ENCODE measurements at regions not wholly inside any gene's neighbourhood (a gene's known extent, or its start where the extent isn't known, plus 50 kb on each side); places are given as distances from the start of the nearest gene placed in this dataset.

DNA sequence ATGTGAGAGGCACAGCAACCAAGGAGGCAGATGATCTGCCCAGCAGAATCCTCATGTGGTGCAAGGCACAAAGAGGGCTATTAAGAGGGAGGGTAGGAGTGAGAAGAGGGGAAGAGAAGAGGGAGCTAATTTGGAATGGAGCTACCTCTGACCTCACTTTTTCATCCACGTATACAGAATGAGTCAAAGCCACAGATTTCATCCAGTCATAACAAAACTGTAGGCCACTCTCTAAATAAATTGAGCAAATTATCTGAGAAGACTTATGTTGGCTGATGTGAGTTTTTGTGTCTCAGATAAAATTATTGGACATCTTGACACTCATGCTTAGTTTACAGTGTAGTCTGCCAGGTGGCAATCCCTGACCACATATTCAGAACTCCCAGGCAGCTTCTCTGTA lies 325.6 kb downstream of the TTLL7 start:
- no peak for DNase-seq (ENCODE audit: low spot score)

- DNase-seq (ENCODE audit: low spot score) = no peak
Measured at GRCh38 chr1:83671586-83671985, 327.3 kb downstream of the TTLL7 start.

DNA sequence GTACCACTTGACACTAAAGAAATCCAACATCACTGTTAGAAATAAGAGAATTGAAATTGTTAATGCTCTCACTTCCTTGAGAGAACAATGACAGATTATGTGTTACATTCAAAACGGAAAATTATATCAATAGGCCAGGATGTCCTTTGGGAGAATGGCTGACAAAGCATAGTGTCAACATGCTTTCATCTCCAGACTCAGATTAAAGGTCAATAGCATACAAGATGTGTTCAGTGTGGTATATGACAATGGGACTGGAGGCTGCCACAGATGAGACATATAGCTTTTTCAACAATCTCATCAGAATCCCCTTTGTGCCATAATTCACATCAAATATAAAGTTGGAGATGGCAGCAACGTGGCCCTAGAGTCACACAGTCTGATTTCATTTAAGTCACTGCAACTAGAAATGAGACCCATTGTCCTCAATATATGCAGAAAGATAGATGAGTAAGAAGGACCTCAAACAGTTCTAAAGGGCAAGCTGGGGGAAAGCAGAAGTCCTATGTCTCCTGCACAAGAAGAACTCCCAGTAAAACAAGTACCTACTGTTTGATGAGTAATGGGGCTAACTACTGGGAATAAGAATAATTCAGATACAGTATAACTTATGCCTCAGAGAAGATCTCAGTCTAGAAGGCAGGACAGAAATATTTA lies 327.9 kb downstream of the TTLL7 start:
- peak; percentile 27 for DNase-seq (ENCODE audit: low spot score)

GRCh38 chr1:83641796-83642443 lies 357.0 kb downstream of the TTLL7 start:
- no peak for DNase-seq (ENCODE audit: low spot score)

DNA sequence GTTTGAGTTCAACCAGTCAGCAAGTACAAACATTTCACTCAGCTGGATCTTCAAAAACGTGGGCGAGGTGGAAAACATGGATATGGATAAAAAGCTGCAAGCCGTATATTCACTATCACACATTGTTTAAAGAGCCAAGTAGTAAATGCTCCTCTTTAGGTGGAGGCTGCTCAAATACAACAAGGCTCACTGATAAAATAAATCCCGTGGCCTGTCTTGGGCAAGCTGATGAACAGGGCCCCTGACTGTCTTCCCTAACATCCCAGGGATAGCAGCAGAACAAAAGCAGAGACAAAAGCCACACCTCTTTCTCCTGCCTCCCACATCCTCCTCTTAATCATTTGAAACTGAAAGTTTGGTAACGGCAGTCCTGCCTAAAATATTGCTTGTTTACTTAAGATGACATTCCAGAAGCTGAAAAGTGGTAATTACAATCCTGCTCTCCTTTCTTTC lies 357.7 kb downstream of the TTLL7 start:
- DNase-seq (ENCODE audit: low spot score) = no peak

GRCh38 chr1:83639785-83640184 lies 359.1 kb downstream of the TTLL7 start:
- no peak for DNase-seq (ENCODE audit: low spot score)

- DNase-seq (ENCODE audit: low spot score) = no peak
Measured at GRCh38 chr1:83637586-83637985, 361.3 kb downstream of the TTLL7 start.

DNA sequence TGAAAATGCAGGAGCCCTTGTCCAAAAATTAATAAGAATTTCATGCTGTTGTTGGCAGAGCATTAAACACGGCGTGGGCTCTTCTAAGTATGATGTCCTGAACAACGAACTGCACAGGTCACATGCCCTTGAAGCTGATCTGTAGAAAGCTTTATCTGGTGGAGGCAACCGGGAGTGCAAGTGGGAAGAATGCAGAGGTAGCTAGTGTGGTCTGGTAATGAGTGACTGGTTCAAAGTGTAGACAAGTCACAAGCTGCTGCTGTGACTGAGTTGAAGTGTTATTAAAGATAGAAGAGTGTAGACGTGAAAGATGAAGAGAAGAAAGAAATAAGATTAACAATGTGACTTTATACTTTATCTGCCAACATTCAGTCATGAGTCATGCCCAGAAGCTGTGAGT lies 361.9 kb downstream of the TTLL7 start:
- no peak for DNase-seq (ENCODE audit: low spot score)

DNA sequence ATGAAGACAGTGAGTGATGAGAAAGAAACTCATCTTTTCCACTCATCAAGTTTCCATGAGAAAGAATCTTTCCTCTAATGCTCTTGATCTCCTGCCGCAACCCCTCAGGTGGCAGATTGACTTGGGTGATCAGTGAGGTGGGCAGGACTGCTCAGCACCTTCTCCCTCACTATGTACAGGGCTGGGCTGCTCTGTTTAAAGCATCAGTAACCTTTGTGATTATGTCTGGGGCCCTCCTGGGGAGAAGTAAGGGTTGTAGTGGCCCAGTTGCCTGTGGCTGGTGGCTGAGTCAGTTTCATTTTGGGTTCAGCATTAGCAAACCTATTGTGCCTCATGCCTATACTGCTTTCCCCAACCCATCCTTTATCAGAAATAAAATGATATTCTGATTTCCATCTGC lies 366.0 kb downstream of the TTLL7 start:
- no peak for DNase-seq (ENCODE audit: low spot score)

GRCh38 chr1:83631851-83632250 lies 367.1 kb downstream of the TTLL7 start:
- DNase-seq (ENCODE audit: low spot score) = no peak

DNA sequence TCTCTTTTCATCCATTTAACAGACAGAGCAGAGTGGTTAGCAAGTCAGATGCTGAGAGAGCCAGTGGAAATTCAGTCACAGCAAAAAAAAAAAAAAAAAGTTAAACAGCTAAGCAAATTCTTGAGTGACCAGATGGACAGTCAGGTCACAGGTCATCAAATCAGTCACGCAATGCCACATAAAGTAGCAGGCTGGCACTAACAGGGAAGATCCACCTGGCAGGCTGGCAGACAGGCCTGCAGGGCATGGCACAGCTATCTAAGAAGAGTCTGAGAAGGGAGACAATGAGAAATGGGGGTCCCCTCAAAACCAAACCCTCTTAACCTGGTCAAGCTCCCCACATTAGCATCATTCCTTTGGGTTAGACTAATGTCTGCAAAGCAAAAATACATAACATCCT lies 371.9 kb downstream of the TTLL7 start:
- DNase-seq (ENCODE audit: low spot score) = no peak

GRCh38 chr1:83626603-83627002 lies 372.3 kb downstream of the TTLL7 start:
- DNase-seq (ENCODE audit: low spot score) = no peak

GRCh38 chr1:83625646-83626045 lies 373.3 kb downstream of the TTLL7 start:
- no peak for DNase-seq (ENCODE audit: low spot score)

DNA sequence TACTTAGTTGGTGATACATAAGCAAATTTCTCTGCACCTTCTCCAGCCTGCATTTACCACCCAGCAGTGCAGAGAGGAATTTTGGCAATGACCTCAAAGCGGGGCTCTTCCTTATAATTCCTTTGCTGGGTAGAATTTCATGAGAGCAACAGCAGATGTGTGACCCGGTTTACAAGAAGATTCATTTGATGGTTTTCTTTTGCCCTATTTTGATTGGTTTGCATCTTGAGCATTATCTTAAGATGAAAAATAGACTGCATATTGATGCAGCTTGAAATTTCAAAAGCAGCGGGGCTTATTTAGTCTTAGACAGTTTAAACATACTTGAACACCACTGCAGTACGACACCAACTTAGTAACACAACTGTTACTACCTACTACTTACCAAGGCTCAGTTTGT lies 378.9 kb downstream of the TTLL7 start:
- no peak for DNase-seq (ENCODE audit: low spot score)

- no peak for DNase-seq (ENCODE audit: low spot score)
Measured at GRCh38 chr1:83619170-83619896, 379.6 kb downstream of the TTLL7 start.

- DNase-seq (ENCODE audit: low spot score) = no peak
Measured at GRCh38 chr1:83617883-83618282, 381.0 kb downstream of the TTLL7 start.

DNA sequence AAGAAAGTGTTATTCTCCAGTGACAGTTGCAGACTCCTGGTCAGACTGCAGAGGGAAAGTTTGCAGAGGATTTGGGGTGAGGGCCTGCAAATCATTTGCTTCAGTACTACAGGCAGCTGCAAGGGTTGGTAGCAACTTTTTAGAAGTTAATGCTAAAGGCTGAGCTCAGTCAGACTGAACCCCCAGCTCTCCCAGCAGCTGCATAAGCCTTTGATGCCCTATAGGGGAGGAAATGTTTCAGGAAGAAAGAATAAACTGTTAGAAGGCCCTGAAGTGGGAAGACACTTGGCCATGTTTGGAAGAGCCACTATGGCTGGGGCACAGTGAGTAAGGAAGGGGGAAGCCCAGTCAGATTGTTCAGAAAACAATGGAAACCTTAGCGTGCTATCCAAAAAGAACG lies 383.6 kb downstream of the TTLL7 start:
- DNase-seq (ENCODE audit: low spot score) = no peak

DNA sequence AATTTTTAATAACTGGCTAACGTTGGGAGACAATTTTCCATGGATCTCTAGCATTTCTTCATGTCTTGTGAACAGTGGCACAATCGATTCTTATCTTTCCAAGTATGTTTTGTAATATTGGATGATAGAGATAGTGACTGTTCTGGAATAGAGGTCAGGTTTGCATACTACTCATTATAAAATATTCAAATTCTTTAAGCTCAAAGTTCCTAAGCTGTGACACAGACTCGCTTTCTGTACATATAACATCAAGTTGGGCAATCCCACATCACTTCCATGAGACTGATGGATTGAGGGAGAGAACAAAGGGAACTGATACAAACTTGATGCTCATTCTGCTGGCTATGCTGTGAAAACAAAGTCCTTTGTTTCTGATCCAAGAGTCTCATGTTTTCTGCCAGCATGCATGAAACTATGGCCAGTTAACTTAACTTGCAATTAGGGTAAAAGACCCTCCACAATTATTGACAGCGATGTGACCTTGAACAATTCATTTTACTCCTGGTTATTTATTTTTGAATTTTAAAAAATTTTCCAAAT lies 392.4 kb downstream of the TTLL7 start:
- no peak for DNase-seq (ENCODE audit: low spot score)

DNA sequence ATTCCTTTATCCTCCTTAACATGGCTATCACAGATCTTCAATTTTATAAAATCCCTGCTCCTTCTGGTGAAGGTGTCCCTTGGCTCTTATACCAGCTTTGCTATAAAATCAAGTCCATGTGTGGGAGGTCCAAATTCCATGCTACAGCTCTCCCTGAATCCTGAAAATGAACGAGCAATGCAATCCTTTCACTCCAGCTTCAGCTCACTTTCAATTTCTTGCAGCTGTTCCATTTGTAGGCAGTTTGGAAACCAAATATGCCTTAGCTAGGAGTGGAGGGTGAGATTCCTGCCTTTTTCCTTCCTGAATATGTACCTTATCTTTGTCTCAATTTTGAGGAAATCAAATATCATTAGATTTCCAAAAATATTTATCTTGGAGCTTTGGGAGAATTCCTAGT lies 402.6 kb downstream of the TTLL7 start:
- DNase-seq (ENCODE audit: low spot score) = no peak

GRCh38 chr1:83593073-83593472 lies 405.9 kb downstream of the TTLL7 start:
- DNase-seq (ENCODE audit: low spot score) = no peak

GRCh38 chr1:83588140-83588539 lies 410.8 kb downstream of the TTLL7 start:
- no peak for DNase-seq (ENCODE audit: low spot score)

GRCh38 chr1:83583351-83584014 lies 415.4 kb downstream of the TTLL7 start:
- no peak for DNase-seq (ENCODE audit: low spot score)

DNA sequence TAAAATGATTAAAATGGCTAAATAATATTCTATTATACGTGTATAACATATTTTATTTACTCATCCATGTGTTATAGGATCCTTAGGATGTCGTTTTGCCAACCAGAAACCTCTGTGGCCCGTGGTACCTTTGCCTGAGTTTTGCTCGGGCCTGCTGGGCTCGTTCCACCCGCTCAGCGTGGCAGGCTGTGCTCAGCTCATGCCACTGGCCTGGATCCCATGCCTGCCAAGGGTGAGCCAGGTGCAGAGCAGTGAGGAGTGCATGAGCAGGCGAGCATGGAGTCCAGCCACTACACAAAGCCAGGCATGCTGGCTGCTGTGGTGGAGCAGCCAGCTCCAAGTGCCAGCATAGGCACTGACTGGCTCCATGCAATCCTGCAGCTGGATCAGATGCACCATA lies 417.2 kb downstream of the TTLL7 start:
- no peak for DNase-seq (ENCODE audit: low spot score)

All from kidney capillary endothelial cell (primary cell).